ENCODE measurements at regions not wholly inside any gene's neighbourhood (a gene's known extent, or its start where the extent isn't known, plus 50 kb on each side); places are given as distances from the start of the nearest gene placed in this dataset.
"Not testable (repeated sequence)": the region's sequence is repeated elsewhere in the genome, so short reads cannot be mapped to it uniquely, and the experiment has no call there.

GRCh38 chr4:107432451-107432850, 287.6 kb downstream of the PAPSS1 start:
- Histone ChIP-seq H3K9me3 (ENCODE audit: control insufficient read depth, insufficient read depth, low read length) (no peaks in the 10 kb centered on the region), H3K36me3 (ENCODE audit: control insufficient read depth, low read length) (no peaks in the 10 kb centered on the region), H4K20me1 (ENCODE audit: control insufficient read depth, insufficient read depth, low read depth, low read length) (no peaks in the 10 kb centered on the region), H3K27ac (ENCODE audit: low read depth, low read length) (no peak overlapping the region), H3K27me3 (ENCODE audit: control insufficient read depth, low read length) (no peaks in the 10 kb centered on the region), H3F3A (ENCODE audit: control insufficient read depth, insufficient read depth) (no peaks in the 10 kb centered on the region), H3K79me2 (ENCODE audit: control insufficient read depth, low read length) (no peaks in the 10 kb centered on the region), H3K4me3 (ENCODE audit: low read length) (no peak overlapping the region), H3K9me2 (replicated peaks; ENCODE audit: control insufficient read depth, low read length) (no peaks in the 10 kb centered on the region), H3K4me2 (ENCODE audit: low read length) (no peak overlapping the region), H3K4me1 (ENCODE audit: control insufficient read depth, low read length) (no peaks in the 10 kb centered on the region)
- TF ChIP-seq CTCF (IDR thresholded peaks at IDR 0.05; ENCODE audit: low read depth, low read length, poor library complexity, severe bottlenecking) (no peak), EZH2phosphoT487 (IDR thresholded peaks at IDR 0.05; ENCODE audit: borderline replicate concordance, low read length) (no peak)

- TF ChIP-seq EZH2phosphoT487 (IDR thresholded peaks at IDR 0.05; ENCODE audit: borderline replicate concordance, low read length): no peak
- no peak for TF ChIP-seq CTCF (IDR thresholded peaks at IDR 0.05; ENCODE audit: low read depth, low read length, poor library complexity, severe bottlenecking)
- no peak overlapping the region for H3K4me3 ChIP-seq (ENCODE audit: low read length)
- H3K4me2 ChIP-seq (ENCODE audit: low read length): no peak overlapping the region
Measured at GRCh38 chr4:107423677-107424405, 296.2 kb downstream of the PAPSS1 start.

GRCh38 chr4:107419536-107419935, 300.5 kb downstream of the PAPSS1 start:
- not testable (repeated sequence) for H3K4me1 ChIP-seq (ENCODE audit: control insufficient read depth, low read length); H3F3A ChIP-seq (ENCODE audit: control insufficient read depth, insufficient read depth); H3K4me2 ChIP-seq (ENCODE audit: low read length); H3K27ac ChIP-seq (ENCODE audit: low read depth, low read length); H3K27me3 ChIP-seq (ENCODE audit: control insufficient read depth, low read length); H3K4me3 ChIP-seq (ENCODE audit: low read length); H3K9me3 ChIP-seq (ENCODE audit: control insufficient read depth, insufficient read depth, low read length); H3K36me3 ChIP-seq (ENCODE audit: control insufficient read depth, low read length); H3K79me2 ChIP-seq (ENCODE audit: control insufficient read depth, low read length); H3K9me2 ChIP-seq (replicated peaks; ENCODE audit: control insufficient read depth, low read length); H4K20me1 ChIP-seq (ENCODE audit: control insufficient read depth, insufficient read depth, low read depth, low read length)

More at GRCh38 chr4:107423677-107424405, 296.2 kb downstream of the PAPSS1 start:
- H3K9me2 ChIP-seq (replicated peaks; ENCODE audit: control insufficient read depth, low read length): no peaks in the 10 kb centered on the region
- H3K9me3 ChIP-seq (ENCODE audit: control insufficient read depth, insufficient read depth, low read length): no peaks in the 10 kb centered on the region
- H3K79me2 ChIP-seq (ENCODE audit: control insufficient read depth, low read length): no peaks in the 10 kb centered on the region
- H3K27me3 ChIP-seq (ENCODE audit: control insufficient read depth, low read length): no peaks in the 10 kb centered on the region
- H3F3A ChIP-seq (ENCODE audit: control insufficient read depth, insufficient read depth): no peaks in the 10 kb centered on the region
- no peaks in the 10 kb centered on the region for H3K4me1 ChIP-seq (ENCODE audit: control insufficient read depth, low read length)
- H3K36me3 ChIP-seq (ENCODE audit: control insufficient read depth, low read length): no peaks in the 10 kb centered on the region
- H4K20me1 ChIP-seq (ENCODE audit: control insufficient read depth, insufficient read depth, low read depth, low read length): no peaks in the 10 kb centered on the region
- no peak overlapping the region for H3K27ac ChIP-seq (ENCODE audit: low read depth, low read length)

- no peaks in the 10 kb centered on the region for H4K20me1 ChIP-seq (ENCODE audit: control insufficient read depth, insufficient read depth, low read depth, low read length)
- TF ChIP-seq EZH2phosphoT487 (IDR thresholded peaks at IDR 0.05; ENCODE audit: borderline replicate concordance, low read length): no peak
- TF ChIP-seq CTCF (IDR thresholded peaks at IDR 0.05; ENCODE audit: low read depth, low read length, poor library complexity, severe bottlenecking): no peak
- no peaks in the 10 kb centered on the region for H3K4me1 ChIP-seq (ENCODE audit: control insufficient read depth, low read length)
- no peaks in the 10 kb centered on the region for H3K9me2 ChIP-seq (replicated peaks; ENCODE audit: control insufficient read depth, low read length)
- no peak overlapping the region for H3K27ac ChIP-seq (ENCODE audit: low read depth, low read length)
- H3K27me3 ChIP-seq (ENCODE audit: control insufficient read depth, low read length): no peaks in the 10 kb centered on the region
- no peak overlapping the region for H3K4me3 ChIP-seq (ENCODE audit: low read length)
- H3K79me2 ChIP-seq (ENCODE audit: control insufficient read depth, low read length): no peaks in the 10 kb centered on the region
- H3F3A ChIP-seq (ENCODE audit: control insufficient read depth, insufficient read depth): no peaks in the 10 kb centered on the region
- no peaks in the 10 kb centered on the region for H3K36me3 ChIP-seq (ENCODE audit: control insufficient read depth, low read length)
- H3K4me2 ChIP-seq (ENCODE audit: low read length): no peak overlapping the region
- no peaks in the 10 kb centered on the region for H3K9me3 ChIP-seq (ENCODE audit: control insufficient read depth, insufficient read depth, low read length)
Measured at GRCh38 chr4:107419052-107419451, 301.0 kb downstream of the PAPSS1 start.

GRCh38 chr4:107415490-107415889, 304.5 kb downstream of the PAPSS1 start:
- not testable (repeated sequence) for H3K9me2 ChIP-seq (replicated peaks; ENCODE audit: control insufficient read depth, low read length); H3F3A ChIP-seq (ENCODE audit: control insufficient read depth, insufficient read depth); H3K4me3 ChIP-seq (ENCODE audit: low read length); H3K4me1 ChIP-seq (ENCODE audit: control insufficient read depth, low read length); H3K27me3 ChIP-seq (ENCODE audit: control insufficient read depth, low read length); H3K27ac ChIP-seq (ENCODE audit: low read depth, low read length); H3K9me3 ChIP-seq (ENCODE audit: control insufficient read depth, insufficient read depth, low read length); H3K36me3 ChIP-seq (ENCODE audit: control insufficient read depth, low read length); H3K79me2 ChIP-seq (ENCODE audit: control insufficient read depth, low read length); H3K4me2 ChIP-seq (ENCODE audit: low read length); H4K20me1 ChIP-seq (ENCODE audit: control insufficient read depth, insufficient read depth, low read depth, low read length)

- H3K36me3 ChIP-seq (ENCODE audit: control insufficient read depth, low read length); H3K9me2 ChIP-seq (replicated peaks; ENCODE audit: control insufficient read depth, low read length); H3K4me3 ChIP-seq (ENCODE audit: low read length); H3K27ac ChIP-seq (ENCODE audit: low read depth, low read length); H3K4me1 ChIP-seq (ENCODE audit: control insufficient read depth, low read length); H3F3A ChIP-seq (ENCODE audit: control insufficient read depth, insufficient read depth); H3K9me3 ChIP-seq (ENCODE audit: control insufficient read depth, insufficient read depth, low read length); H3K4me2 ChIP-seq (ENCODE audit: low read length); H3K27me3 ChIP-seq (ENCODE audit: control insufficient read depth, low read length); H3K79me2 ChIP-seq (ENCODE audit: control insufficient read depth, low read length); H4K20me1 ChIP-seq (ENCODE audit: control insufficient read depth, insufficient read depth, low read depth, low read length): not testable (repeated sequence)
Measured at GRCh38 chr4:107409872-107410271, 310.2 kb downstream of the PAPSS1 start.

Data from DOHH2 (cell line).